ENCODE measurements at regions not wholly inside any gene's neighbourhood (a gene's known extent, or its start where the extent isn't known, plus 50 kb on each side); places are given as distances from the start of the nearest gene placed in this dataset.
"Not testable (repeated sequence)": the region's sequence is repeated elsewhere in the genome, so short reads cannot be mapped to it uniquely, and the experiment has no call there.

DNA sequence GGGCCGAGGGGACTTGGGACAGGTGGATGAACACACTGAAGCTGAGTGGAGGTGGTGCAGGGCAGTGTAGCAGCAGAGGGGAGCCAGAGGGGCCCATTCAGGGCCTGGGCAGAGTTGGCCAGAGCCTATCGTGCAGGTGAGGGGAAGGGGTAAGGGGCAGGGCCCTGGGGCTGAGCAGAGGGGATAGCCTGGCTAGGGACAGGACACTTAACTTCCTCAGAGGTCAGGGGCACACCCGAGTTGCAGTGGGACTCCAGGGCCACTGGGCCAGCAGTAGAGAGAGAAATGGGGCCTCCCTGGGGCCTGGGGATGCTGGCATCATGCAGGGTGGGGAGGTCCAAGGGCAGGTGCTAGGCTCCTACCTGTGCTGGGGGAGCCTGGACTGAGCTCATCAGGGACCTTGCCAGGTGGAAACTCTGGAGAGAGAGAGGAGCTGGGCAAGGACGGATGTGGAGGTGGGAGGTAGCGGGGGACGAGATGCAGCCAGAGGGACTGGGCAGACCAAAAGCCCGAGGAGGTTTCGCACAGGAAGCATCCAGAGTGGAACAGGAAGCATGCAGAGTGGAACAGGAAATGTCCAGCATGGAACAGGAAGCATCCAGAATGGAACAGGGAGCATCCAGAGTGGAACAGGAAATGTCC, 104.0 kb downstream of the TMEM121 start:
- TF ChIP-seq OSR1 (CRISPR knock-in tag; IDR thresholded peaks at IDR 0.05); ARNTL (CRISPR knock-in tag; IDR thresholded peaks at IDR 0.05; ENCODE audit: borderline replicate concordance, low read depth); RARB (CRISPR knock-in tag; IDR thresholded peaks at IDR 0.05); ZC3H10 (CRISPR knock-in tag; IDR thresholded peaks at IDR 0.05); ZFP3 (CRISPR knock-in tag; IDR thresholded peaks at IDR 0.05); ZFP30 (CRISPR knock-in tag; IDR thresholded peaks at IDR 0.05); BACH2 (CRISPR knock-in tag; IDR thresholded peaks at IDR 0.05; ENCODE audit: borderline replicate concordance): not testable (repeated sequence)
- TF ChIP-seq, protein P1, sequence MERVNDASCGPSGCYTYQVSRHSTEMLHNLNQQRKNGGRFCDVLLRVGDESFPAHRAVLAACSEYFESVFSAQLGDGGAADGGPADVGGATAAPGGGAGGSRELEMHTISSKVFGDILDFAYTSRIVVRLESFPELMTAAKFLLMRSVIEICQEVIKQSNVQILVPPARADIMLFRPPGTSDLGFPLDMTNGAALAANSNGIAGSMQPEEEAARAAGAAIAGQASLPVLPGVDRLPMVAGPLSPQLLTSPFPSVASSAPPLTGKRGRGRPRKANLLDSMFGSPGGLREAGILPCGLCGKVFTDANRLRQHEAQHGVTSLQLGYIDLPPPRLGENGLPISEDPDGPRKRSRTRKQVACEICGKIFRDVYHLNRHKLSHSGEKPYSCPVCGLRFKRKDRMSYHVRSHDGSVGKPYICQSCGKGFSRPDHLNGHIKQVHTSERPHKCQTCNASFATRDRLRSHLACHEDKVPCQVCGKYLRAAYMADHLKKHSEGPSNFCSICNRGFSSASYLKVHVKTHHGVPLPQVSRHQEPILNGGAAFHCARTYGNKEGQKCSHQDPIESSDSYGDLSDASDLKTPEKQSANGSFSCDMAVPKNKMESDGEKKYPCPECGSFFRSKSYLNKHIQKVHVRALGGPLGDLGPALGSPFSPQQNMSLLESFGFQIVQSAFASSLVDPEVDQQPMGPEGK (CRISPR knock-in tag; IDR thresholded peaks at IDR 0.05; ENCODE audit: borderline replicate concordance) = not testable (repeated sequence)
